ENCODE measurements at regions not wholly inside any gene's neighbourhood (a gene's known extent, or its start where the extent isn't known, plus 50 kb on each side); places are given as distances from the start of the nearest gene placed in this dataset.
"Not testable (repeated sequence)": the region's sequence is repeated elsewhere in the genome, so short reads cannot be mapped to it uniquely, and the experiment has no call there.

- peak overlapping the region; percentile 49 for H3K27ac ChIP-seq
- TF ChIP-seq ZFX (IDR thresholded peaks at IDR 0.05; ENCODE audit: borderline replicate concordance) (no peak), CTCF (IDR thresholded peaks at IDR 0.05) (no peak)
These were observed 158.5 kb upstream of the GRK3 start for GRCh38 chr22:25405841-25406509.

- TF ChIP-seq ZFX (IDR thresholded peaks at IDR 0.05; ENCODE audit: borderline replicate concordance) (no peak), CTCF (IDR thresholded peaks at IDR 0.05) (no peak)
- no peak overlapping the region for H3K27ac ChIP-seq
These were observed 157.8 kb upstream of the GRK3 start for GRCh38 chr22:25406510-25407210.

- no peak overlapping the region for H3K27ac ChIP-seq
- no peak for TF ChIP-seq ZFX (IDR thresholded peaks at IDR 0.05; ENCODE audit: borderline replicate concordance)
- TF ChIP-seq CTCF (IDR thresholded peaks at IDR 0.05): no peak
These were observed 157.1 kb upstream of the GRK3 start for GRCh38 chr22:25407226-25407858.

GRCh38 chr22:25407859-25408229 lies 156.6 kb upstream of the GRK3 start:
- H3K27ac ChIP-seq: no peak overlapping the region
- TF ChIP-seq ZFX (IDR thresholded peaks at IDR 0.05; ENCODE audit: borderline replicate concordance): no peak
- no peak for TF ChIP-seq CTCF (IDR thresholded peaks at IDR 0.05)

GRCh38 chr22:25409240-25409639 lies 155.2 kb upstream of the GRK3 start:
- TF ChIP-seq ZFX (IDR thresholded peaks at IDR 0.05; ENCODE audit: borderline replicate concordance) (no peak), CTCF (IDR thresholded peaks at IDR 0.05) (no peak)
- H3K27ac ChIP-seq: no peak overlapping the region

GRCh38 chr22:25410849-25411248 lies 153.6 kb upstream of the GRK3 start:
- TF ChIP-seq CTCF (IDR thresholded peaks at IDR 0.05) (no peak), ZFX (IDR thresholded peaks at IDR 0.05; ENCODE audit: borderline replicate concordance) (no peak)

GRCh38 chr22:25413620-25414019 lies 150.9 kb upstream of the GRK3 start:
- H3K27ac ChIP-seq: no peak overlapping the region
- TF ChIP-seq CTCF (IDR thresholded peaks at IDR 0.05) (no peak), ZFX (IDR thresholded peaks at IDR 0.05; ENCODE audit: borderline replicate concordance) (no peak)

More at GRCh38 chr22:25410849-25411248, 153.6 kb upstream of the GRK3 start:
- no peak overlapping the region for H3K27ac ChIP-seq

GRCh38 chr22:25415731-25416130 lies 148.7 kb upstream of the GRK3 start:
- H3K27ac ChIP-seq: not testable (repeated sequence)

GRCh38 chr22:25417826-25418225 lies 146.6 kb upstream of the GRK3 start:
- H3K27ac ChIP-seq: not testable (repeated sequence)

Measured in 22Rv1 (cell line).